WTC11 (cell line): ENCODE measurements at regions not wholly inside any gene's neighbourhood (a gene's known extent, or its start where the extent isn't known, plus 50 kb on each side); places are given as distances from the start of the nearest gene placed in this dataset.

Experiments used
- ATAC-seq: fragments of 200-7000 bp; cut with Tn5 transposase; 2 replicates; pipeline ENCODE4 v1.10.0; 2021; ENCODE audit warnings: mild to moderate bottlenecking, moderate library complexity
- CTCF ChIA-PET: fragments of 300-600 bp; sonication (Branson Sonifier 250); formaldehyde crosslinking; loops from one replicate; lab custom pipeline; 2021; ENCODE audit warnings: antibody characterized with exemption; lab: Charles Lee
- POLR2A ChIA-PET: fragments of 350-600 bp; sonication (Branson Sonifier 250); formaldehyde crosslinking; loops from one replicate; lab custom pipeline; 2021; ENCODE audit warnings: antibody characterized with exemption; lab: Charles Lee
- DNase-seq: peaks from one replicate; pipeline ENCODE4 v3.0.0; 2021; ENCODE audit warnings: low spot score
- H3K27ac Mint-ChIP-seq: 2 replicates; pipeline ENCODE4 v1.8.0; 2021; ENCODE audit warnings: mixed read lengths
- H3K27me3 Mint-ChIP-seq: 2 replicates; pipeline ENCODE4 v1.8.0; 2021; ENCODE audit warnings: low read depth, mild to moderate bottlenecking, moderate library complexity, mixed read lengths
- H3K36me3 Mint-ChIP-seq: 2 replicates; pipeline ENCODE4 v1.8.0; 2021; ENCODE audit warnings: mixed read lengths
- H3K4me1 Mint-ChIP-seq: 2 replicates; pipeline ENCODE4 v1.8.0; 2022; ENCODE audit warnings: mixed read lengths
- H3K4me3 Mint-ChIP-seq: 2 replicates; pipeline ENCODE4 v1.8.0; 2021; ENCODE audit warnings: mild to moderate bottlenecking, moderate library complexity, mixed read lengths
- H3K9me3 Mint-ChIP-seq: 2 replicates; pipeline ENCODE4 v1.8.0; 2021; ENCODE audit warnings: mixed read lengths
- HMGA2 ChIP-seq: fragments of 250-450 bp; sonication (Bioruptor Pico); IDR thresholded peaks from 2 replicates; pipeline ENCODE4 v1.4.0; 2021; ENCODE audit warnings: mild to moderate bottlenecking, moderate library complexity
- JUN ChIP-seq: sonication (generic); formaldehyde crosslinking; IDR thresholded peaks from 2 replicates; pipeline ENCODE4 v1.8.0; 2023; ENCODE audit warnings: mild to moderate bottlenecking, missing genetic modification reagents
- NFE2L1 ChIP-seq: sonication (generic); formaldehyde crosslinking; IDR thresholded peaks from 2 replicates; pipeline ENCODE4 v1.8.1; 2023; ENCODE audit warnings: missing genetic modification reagents
- NR3C1 ChIP-seq: sonication (generic); formaldehyde crosslinking; conservative IDR thresholded peaks from 2 replicates; pipeline ENCODE4 v1.8.1; 2023; ENCODE audit warnings: low read depth, mild to moderate bottlenecking, missing genetic modification reagents
- RELA ChIP-seq: sonication (generic); formaldehyde crosslinking; IDR thresholded peaks from 2 replicates; pipeline ENCODE4 v1.8.1; 2022; ENCODE audit warnings: missing genetic modification reagents, mild to moderate bottlenecking, borderline replicate concordance
- TCF7 ChIP-seq: sonication (generic); formaldehyde crosslinking; IDR thresholded peaks from 2 replicates; pipeline ENCODE4 v1.8.0; 2022; ENCODE audit warnings: mild to moderate bottlenecking, low read depth, missing genetic modification reagents, moderate library complexity
- TEAD4 ChIP-seq: sonication (generic); formaldehyde crosslinking; IDR thresholded peaks from 2 replicates; pipeline ENCODE4 v1.8.0; 2022; ENCODE audit warnings: mild to moderate bottlenecking, missing genetic modification reagents
- ZNF219 ChIP-seq: sonication (generic); formaldehyde crosslinking; IDR thresholded peaks from 2 replicates; pipeline ENCODE4 v1.8.0; 2023; ENCODE audit warnings: missing genetic modification reagents, mild to moderate bottlenecking, borderline replicate concordance
- ZNF232 ChIP-seq: sonication (generic); formaldehyde crosslinking; IDR thresholded peaks from 2 replicates; pipeline ENCODE4 v1.8.0; 2022; ENCODE audit warnings: mild to moderate bottlenecking, missing genetic modification reagents
- TF ChIP-seq, protein P1 (sequence below): sonication (generic); formaldehyde crosslinking; IDR thresholded peaks from 2 replicates; pipeline ENCODE4 v1.8.0; 2023; ENCODE audit warnings: missing genetic modification reagents, mild to moderate bottlenecking, borderline replicate concordance
- TF ChIP-seq, protein P2 (sequence below): sonication (generic); formaldehyde crosslinking; IDR thresholded peaks from 2 replicates; pipeline ENCODE4 v1.8.1; 2022; ENCODE audit warnings: low read depth, missing genetic modification reagents, borderline replicate concordance
- TF ChIP-seq, protein P3 (sequence below): fragments of 250-450 bp; sonication (Bioruptor Pico); IDR thresholded peaks from 2 replicates; pipeline ENCODE4 v1.9.0; 2021; ENCODE audit warnings: moderate library complexity, mild to moderate bottlenecking, inconsistent platforms, borderline replicate concordance
- TF ChIP-seq, protein P4 (sequence below): sonication (generic); formaldehyde crosslinking; IDR thresholded peaks from 2 replicates; pipeline ENCODE4 v1.8.0; 2022; ENCODE audit warnings: mild to moderate bottlenecking, missing genetic modification reagents
- TF ChIP-seq, protein P5 (sequence below): sonication (generic); formaldehyde crosslinking; IDR thresholded peaks from 2 replicates; pipeline ENCODE4 v1.8.1; 2023; ENCODE audit warnings: mild to moderate bottlenecking, missing genetic modification reagents
- TF ChIP-seq, protein P6 (sequence below): sonication (generic); formaldehyde crosslinking; IDR thresholded peaks from 2 replicates; pipeline ENCODE4 v1.8.0; 2022; ENCODE audit warnings: mild to moderate bottlenecking, missing genetic modification reagents
- TF ChIP-seq, protein P7 (sequence below): sonication (generic); formaldehyde crosslinking; IDR thresholded peaks from 2 replicates; pipeline ENCODE4 v1.8.0; 2022; ENCODE audit warnings: mild to moderate bottlenecking, missing genetic modification reagents
- TF ChIP-seq, protein P8 (sequence below): sonication (generic); formaldehyde crosslinking; IDR thresholded peaks from 2 replicates; pipeline ENCODE4 v1.8.0; 2022; ENCODE audit warnings: mild to moderate bottlenecking, missing genetic modification reagents

DNA sequence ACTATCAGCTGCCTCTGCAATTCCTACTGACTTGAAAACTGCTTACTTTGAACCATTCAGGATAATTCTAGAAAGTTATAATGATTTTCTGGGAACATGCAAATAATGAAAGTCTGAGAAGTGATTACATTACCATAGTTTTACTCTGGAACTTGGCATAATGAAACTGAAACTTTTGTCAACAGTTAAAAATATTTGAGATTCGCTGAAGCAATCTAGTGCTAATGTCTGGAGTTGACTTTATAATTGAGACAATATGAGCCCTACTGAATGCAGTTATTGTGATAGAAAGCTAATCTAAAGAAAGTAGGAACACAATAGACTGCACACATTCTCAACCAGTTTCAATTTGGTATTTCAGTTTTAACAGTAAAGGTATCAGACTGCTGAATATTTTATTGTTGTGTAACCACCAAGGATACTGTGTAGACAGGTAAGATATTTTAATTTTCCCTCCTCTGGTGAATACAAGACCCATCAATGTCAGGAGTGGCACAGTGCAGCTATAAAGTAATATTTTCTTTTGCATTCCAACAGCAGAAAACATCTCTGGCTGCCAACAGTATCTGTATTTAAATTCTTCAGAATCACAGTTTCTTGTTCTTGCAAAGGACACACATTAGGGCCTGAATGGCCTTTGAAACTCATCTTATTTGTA lies 483.5 kb downstream of the ATP23 start (continued):
- TF ChIP-seq, protein P1, sequence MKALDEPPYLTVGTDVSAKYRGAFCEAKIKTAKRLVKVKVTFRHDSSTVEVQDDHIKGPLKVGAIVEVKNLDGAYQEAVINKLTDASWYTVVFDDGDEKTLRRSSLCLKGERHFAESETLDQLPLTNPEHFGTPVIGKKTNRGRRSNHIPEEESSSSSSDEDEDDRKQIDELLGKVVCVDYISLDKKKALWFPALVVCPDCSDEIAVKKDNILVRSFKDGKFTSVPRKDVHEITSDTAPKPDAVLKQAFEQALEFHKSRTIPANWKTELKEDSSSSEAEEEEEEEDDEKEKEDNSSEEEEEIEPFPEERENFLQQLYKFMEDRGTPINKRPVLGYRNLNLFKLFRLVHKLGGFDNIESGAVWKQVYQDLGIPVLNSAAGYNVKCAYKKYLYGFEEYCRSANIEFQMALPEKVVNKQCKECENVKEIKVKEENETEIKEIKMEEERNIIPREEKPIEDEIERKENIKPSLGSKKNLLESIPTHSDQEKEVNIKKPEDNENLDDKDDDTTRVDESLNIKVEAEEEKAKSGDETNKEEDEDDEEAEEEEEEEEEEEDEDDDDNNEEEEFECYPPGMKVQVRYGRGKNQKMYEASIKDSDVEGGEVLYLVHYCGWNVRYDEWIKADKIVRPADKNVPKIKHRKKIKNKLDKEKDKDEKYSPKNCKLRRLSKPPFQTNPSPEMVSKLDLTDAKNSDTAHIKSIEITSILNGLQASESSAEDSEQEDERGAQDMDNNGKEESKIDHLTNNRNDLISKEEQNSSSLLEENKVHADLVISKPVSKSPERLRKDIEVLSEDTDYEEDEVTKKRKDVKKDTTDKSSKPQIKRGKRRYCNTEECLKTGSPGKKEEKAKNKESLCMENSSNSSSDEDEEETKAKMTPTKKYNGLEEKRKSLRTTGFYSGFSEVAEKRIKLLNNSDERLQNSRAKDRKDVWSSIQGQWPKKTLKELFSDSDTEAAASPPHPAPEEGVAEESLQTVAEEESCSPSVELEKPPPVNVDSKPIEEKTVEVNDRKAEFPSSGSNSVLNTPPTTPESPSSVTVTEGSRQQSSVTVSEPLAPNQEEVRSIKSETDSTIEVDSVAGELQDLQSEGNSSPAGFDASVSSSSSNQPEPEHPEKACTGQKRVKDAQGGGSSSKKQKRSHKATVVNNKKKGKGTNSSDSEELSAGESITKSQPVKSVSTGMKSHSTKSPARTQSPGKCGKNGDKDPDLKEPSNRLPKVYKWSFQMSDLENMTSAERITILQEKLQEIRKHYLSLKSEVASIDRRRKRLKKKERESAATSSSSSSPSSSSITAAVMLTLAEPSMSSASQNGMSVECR (CRISPR knock-in tag), result no peak
- TF ChIP-seq, protein P2, sequence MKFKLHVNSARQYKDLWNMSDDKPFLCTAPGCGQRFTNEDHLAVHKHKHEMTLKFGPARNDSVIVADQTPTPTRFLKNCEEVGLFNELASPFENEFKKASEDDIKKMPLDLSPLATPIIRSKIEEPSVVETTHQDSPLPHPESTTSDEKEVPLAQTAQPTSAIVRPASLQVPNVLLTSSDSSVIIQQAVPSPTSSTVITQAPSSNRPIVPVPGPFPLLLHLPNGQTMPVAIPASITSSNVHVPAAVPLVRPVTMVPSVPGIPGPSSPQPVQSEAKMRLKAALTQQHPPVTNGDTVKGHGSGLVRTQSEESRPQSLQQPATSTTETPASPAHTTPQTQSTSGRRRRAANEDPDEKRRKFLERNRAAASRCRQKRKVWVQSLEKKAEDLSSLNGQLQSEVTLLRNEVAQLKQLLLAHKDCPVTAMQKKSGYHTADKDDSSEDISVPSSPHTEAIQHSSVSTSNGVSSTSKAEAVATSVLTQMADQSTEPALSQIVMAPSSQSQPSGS (CRISPR knock-in tag), result no peak
- TF ChIP-seq, protein P3, sequence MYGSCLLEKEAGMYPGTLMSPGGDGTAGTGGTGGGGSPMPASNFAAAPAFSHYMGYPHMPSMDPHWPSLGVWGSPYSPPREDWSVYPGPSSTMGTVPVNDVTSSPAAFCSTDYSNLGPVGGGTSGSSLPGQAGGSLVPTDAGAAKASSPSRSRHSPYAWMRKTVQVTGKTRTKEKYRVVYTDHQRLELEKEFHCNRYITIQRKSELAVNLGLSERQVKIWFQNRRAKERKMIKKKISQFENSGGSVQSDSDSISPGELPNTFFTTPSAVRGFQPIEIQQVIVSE (CRISPR knock-in tag), result no peak
- no peak for TF ChIP-seq NR3C1 (CRISPR knock-in tag)

DNA sequence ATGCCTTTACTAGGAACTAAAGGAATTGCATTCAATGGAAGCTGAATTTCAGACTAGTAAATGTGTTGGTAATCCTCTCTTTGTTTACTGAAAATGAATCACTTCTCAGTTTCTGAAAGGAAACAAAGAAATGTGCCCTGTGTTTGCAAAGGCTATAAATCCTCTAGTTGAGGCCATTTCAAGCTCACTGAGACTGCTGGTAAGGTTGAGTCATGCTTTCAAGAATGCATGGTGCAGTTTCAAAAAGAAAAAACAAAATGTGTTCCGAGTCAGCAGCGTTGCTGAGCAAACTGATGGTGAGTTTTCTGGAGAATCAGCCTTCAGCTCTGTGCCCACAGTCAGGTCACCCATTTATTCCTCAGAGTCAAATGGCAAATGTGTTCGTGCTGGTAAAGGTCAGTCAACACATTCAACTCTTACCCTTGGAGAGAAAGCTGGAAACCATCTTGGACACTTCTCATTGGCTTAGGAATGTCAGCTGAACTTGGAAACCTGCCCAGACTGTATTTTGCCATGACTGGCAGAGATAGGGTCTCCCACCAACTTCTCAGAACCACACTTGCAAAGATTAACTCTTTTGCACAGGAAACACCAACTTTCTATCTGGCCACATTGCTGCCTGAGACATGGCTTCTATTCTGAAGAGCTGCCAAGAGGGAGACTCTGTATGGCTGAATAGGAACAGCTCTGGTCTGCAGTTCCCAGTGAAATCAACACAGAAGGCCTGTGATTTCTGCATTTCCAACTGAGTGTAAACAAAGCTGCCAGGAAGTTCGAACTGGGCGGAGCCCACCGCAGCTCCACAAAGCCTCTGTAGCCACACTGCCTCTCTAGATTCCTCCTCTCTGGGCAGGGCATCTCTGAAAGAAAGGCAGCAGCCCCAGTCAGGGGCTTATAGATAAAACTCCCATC lies 484.4 kb downstream of the ATP23 start:
- ChIA-PET POLR2A (interaction anchor here (0.7 kb wide), 1 partner anchor 1020 kb away, joined by 3 read pairs; no protein-coding TSS in a partner anchor), CTCF (interaction anchor here (1.0 to 2.3 kb wide), 2 partner anchors 10 to 18 kb away, joined by 3 to 10 read pairs; no protein-coding TSS in a partner anchor)
- Mint-ChIP-seq H3K9me3 (peaks cover 47% of the 10 kb centered on the region), H3K36me3 (peaks cover 32% of the 10 kb centered on the region), H3K4me1 (peaks cover 50% of the 10 kb centered on the region), H3K27ac (peak overlapping the region; percentile 88), H3K4me3 (0 out of 2 replicates have a peak overlapping the region, but pooled peaks have one; percentile 4), H3K27me3 (no peaks in the 10 kb centered on the region; the same call in 1 of the 2 replicates)
- DNase-seq (peak; percentile 46), ATAC-seq (peak; percentile 95)
- no peak for TF ChIP-seq HMGA2
- 0 out of 2 replicates have a peak, but pooled peaks have one; percentile 12 for TF ChIP-seq NR3C1 (CRISPR knock-in tag)
- TF ChIP-seq TCF7 (CRISPR knock-in tag), result no peak
- TF ChIP-seq, protein P4, sequence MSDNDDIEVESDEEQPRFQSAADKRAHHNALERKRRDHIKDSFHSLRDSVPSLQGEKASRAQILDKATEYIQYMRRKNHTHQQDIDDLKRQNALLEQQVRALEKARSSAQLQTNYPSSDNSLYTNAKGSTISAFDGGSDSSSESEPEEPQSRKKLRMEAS, result 0 out of 2 replicates have a peak, but pooled peaks have one; percentile 25
- TF ChIP-seq, protein P5, sequence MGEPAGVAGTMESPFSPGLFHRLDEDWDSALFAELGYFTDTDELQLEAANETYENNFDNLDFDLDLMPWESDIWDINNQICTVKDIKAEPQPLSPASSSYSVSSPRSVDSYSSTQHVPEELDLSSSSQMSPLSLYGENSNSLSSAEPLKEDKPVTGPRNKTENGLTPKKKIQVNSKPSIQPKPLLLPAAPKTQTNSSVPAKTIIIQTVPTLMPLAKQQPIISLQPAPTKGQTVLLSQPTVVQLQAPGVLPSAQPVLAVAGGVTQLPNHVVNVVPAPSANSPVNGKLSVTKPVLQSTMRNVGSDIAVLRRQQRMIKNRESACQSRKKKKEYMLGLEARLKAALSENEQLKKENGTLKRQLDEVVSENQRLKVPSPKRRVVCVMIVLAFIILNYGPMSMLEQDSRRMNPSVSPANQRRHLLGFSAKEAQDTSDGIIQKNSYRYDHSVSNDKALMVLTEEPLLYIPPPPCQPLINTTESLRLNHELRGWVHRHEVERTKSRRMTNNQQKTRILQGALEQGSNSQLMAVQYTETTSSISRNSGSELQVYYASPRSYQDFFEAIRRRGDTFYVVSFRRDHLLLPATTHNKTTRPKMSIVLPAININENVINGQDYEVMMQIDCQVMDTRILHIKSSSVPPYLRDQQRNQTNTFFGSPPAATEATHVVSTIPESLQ (CRISPR knock-in tag), result no peak
- no peak for TF ChIP-seq NFE2L1
- TF ChIP-seq, protein P6, sequence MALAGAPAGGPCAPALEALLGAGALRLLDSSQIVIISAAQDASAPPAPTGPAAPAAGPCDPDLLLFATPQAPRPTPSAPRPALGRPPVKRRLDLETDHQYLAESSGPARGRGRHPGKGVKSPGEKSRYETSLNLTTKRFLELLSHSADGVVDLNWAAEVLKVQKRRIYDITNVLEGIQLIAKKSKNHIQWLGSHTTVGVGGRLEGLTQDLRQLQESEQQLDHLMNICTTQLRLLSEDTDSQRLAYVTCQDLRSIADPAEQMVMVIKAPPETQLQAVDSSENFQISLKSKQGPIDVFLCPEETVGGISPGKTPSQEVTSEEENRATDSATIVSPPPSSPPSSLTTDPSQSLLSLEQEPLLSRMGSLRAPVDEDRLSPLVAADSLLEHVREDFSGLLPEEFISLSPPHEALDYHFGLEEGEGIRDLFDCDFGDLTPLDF, result no peak
- no peak for TF ChIP-seq ZNF219
- TF ChIP-seq, protein P7, sequence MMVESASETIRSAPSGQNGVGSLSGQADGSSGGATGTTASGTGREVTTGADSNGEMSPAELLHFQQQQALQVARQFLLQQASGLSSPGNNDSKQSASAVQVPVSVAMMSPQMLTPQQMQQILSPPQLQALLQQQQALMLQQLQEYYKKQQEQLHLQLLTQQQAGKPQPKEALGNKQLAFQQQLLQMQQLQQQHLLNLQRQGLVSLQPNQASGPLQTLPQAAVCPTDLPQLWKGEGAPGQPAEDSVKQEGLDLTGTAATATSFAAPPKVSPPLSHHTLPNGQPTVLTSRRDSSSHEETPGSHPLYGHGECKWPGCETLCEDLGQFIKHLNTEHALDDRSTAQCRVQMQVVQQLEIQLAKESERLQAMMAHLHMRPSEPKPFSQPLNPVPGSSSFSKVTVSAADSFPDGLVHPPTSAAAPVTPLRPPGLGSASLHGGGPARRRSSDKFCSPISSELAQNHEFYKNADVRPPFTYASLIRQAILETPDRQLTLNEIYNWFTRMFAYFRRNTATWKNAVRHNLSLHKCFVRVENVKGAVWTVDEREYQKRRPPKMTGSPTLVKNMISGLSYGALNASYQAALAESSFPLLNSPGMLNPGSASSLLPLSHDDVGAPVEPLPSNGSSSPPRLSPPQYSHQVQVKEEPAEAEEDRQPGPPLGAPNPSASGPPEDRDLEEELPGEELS (CRISPR knock-in tag), result no peak
- TF ChIP-seq, protein P2 (CRISPR knock-in tag), result no peak
- TF ChIP-seq TEAD4 (CRISPR knock-in tag), result no peak
- TF ChIP-seq ZNF232 (CRISPR knock-in tag), result 0 out of 2 replicates have a peak, but pooled peaks have one; percentile 21
- no peak for TF ChIP-seq JUN (CRISPR knock-in tag)
- no peak for TF ChIP-seq RELA (CRISPR knock-in tag)
- TF ChIP-seq, protein P8, sequence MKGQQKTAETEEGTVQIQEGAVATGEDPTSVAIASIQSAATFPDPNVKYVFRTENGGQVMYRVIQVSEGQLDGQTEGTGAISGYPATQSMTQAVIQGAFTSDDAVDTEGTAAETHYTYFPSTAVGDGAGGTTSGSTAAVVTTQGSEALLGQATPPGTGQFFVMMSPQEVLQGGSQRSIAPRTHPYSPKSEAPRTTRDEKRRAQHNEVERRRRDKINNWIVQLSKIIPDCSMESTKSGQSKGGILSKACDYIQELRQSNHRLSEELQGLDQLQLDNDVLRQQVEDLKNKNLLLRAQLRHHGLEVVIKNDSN, result 0 out of 2 replicates have a peak, but pooled peaks have one; percentile 15
